ENCODE measurements at regions not wholly inside any gene's neighbourhood (a gene's known extent, or its start where the extent isn't known, plus 50 kb on each side); places are given as distances from the start of the nearest gene placed in this dataset.

DNA sequence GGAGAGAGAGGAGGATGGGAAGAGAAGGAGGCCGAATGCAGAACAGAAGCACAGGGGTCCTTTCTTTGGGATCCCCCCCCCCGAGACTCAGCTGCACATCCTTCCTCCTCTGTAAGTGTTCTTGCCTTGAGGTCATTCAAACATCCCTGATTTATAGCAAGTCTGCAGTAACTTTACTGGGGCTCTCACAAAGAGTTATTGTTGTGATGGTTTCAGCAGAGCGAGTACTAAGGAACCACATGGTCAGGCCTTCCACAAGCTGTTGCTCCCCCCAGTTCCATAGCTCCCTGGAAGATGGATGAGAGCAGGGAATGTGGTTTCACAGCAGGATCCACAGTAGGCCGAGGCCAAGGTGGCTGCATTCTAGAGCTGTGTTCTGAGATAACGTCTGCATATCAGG lies 351.4 kb upstream of the CDH4 start:
- TF ChIP-seq, protein P1, sequence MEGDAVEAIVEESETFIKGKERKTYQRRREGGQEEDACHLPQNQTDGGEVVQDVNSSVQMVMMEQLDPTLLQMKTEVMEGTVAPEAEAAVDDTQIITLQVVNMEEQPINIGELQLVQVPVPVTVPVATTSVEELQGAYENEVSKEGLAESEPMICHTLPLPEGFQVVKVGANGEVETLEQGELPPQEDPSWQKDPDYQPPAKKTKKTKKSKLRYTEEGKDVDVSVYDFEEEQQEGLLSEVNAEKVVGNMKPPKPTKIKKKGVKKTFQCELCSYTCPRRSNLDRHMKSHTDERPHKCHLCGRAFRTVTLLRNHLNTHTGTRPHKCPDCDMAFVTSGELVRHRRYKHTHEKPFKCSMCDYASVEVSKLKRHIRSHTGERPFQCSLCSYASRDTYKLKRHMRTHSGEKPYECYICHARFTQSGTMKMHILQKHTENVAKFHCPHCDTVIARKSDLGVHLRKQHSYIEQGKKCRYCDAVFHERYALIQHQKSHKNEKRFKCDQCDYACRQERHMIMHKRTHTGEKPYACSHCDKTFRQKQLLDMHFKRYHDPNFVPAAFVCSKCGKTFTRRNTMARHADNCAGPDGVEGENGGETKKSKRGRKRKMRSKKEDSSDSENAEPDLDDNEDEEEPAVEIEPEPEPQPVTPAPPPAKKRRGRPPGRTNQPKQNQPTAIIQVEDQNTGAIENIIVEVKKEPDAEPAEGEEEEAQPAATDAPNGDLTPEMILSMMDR (conservative IDR thresholded peaks at IDR 0.05; ENCODE audit: low read length), result no peak
- TF ChIP-seq EZH2phosphoT487 (IDR thresholded peaks at IDR 0.05; ENCODE audit: borderline replicate concordance, low read depth, low read length), result no peak

Measured in OCI-LY7 (cell line).